Testis (tissue), 2 donors: ENCODE measurements at regions not wholly inside any gene's neighbourhood (a gene's known extent, or its start where the extent isn't known, plus 50 kb on each side); places are given as distances from the start of the nearest gene placed in this dataset.

ENCODE experiments used
- POLR2A ChIP-seq: fragments of 450-650 bp; IDR thresholded peaks from one replicate; pipeline ENCODE4 v1.6.1; 2017; ENCODE audit warnings: antibody characterized with exemption, mild to moderate bottlenecking, moderate library complexity
- TF ChIP-seq, protein P1 (sequence below), 3 experiments: fragments of 450-650 bp in 2 of 3; fragments of 200-600 bp in 1 of 3; sonication (generic) in 1 of 3; IDR thresholded peaks; one replicate each; pipeline ENCODE4 v1.5.1; 2016 to 2019; ENCODE audit warnings: antibody characterized with exemption in 3 of 3, mild to moderate bottlenecking in 2 of 3, moderate library complexity in 1 of 3

DNA sequence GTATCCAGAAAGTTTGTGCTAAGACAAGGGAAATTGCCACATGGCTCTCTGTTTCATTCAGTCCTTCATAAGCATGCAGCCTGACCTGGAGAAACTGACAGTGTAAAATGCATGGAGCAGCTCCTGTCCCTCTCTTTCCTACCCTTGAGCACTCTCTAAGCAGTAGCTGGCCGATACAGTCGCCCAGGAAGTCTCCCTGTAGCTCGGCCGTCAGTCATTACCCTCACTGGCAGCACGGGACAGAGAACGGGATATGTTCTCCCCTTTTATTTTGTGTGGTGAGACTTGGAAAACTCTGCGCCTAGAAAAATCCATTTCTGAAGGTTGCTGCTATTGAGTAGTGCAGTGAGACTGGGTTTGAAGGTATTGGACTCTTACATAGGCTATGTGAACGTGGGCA is 56.8 kb upstream of the KCNMB1 start:
- TF ChIP-seq, protein P1, sequence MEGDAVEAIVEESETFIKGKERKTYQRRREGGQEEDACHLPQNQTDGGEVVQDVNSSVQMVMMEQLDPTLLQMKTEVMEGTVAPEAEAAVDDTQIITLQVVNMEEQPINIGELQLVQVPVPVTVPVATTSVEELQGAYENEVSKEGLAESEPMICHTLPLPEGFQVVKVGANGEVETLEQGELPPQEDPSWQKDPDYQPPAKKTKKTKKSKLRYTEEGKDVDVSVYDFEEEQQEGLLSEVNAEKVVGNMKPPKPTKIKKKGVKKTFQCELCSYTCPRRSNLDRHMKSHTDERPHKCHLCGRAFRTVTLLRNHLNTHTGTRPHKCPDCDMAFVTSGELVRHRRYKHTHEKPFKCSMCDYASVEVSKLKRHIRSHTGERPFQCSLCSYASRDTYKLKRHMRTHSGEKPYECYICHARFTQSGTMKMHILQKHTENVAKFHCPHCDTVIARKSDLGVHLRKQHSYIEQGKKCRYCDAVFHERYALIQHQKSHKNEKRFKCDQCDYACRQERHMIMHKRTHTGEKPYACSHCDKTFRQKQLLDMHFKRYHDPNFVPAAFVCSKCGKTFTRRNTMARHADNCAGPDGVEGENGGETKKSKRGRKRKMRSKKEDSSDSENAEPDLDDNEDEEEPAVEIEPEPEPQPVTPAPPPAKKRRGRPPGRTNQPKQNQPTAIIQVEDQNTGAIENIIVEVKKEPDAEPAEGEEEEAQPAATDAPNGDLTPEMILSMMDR (IDR thresholded peaks at IDR 0.05): no peak
- TF ChIP-seq POLR2A: no peak
